ENCODE measurements at regions not wholly inside any gene's neighbourhood (a gene's known extent, or its start where the extent isn't known, plus 50 kb on each side); places are given as distances from the start of the nearest gene placed in this dataset.

DNA sequence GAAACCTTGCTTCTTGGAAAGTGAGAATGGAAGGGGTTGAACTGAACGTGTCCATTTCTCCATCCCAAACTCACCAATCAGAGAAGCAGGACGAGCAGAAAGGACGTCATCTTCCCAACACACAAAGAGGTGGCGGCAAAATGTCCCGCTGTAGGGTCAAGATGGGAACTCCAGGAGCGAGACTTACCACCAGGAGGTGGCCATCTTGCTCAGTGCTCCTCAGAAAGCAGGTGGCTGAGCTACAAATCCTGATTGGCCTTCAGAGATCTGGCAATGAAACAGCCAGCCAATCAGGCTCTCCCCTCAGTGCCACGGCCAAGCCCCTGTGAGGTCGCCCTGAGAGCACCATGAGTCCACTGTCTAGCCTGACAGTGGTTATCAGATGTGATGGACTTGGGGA, 259.0 kb downstream of the NDUFS4 start:
- TF ChIP-seq DLX4 (CRISPR knock-in tag; IDR thresholded peaks at IDR 0.05), result no peak
- no peak for TF ChIP-seq FOSL1 (tag; conservative IDR thresholded peaks at IDR 0.05)

Measured in K562 (cell line).